ENCODE measurements at regions not wholly inside any gene's neighbourhood (a gene's known extent, or its start where the extent isn't known, plus 50 kb on each side); places are given as distances from the start of the nearest gene placed in this dataset.

DNA sequence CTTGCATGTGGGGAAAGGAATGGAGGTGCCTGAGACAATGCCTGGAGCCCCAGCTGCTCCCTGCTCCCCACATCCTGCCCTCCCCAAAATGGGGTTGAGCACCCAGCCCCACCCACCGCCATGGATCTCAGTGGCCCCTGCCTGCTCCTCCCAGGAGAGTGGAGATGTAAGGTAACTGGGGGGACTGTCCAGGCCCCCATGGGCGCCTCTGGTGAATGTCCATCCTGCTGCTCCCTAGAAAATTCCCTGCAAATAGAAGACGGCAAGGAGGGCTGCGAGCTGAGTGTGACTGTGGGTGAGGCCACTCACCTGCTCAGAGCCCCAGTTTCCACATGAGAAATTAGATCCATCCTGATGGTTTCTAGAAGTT, 101.6 kb downstream of the RAMP3 start:
- TF ChIP-seq, protein P1, sequence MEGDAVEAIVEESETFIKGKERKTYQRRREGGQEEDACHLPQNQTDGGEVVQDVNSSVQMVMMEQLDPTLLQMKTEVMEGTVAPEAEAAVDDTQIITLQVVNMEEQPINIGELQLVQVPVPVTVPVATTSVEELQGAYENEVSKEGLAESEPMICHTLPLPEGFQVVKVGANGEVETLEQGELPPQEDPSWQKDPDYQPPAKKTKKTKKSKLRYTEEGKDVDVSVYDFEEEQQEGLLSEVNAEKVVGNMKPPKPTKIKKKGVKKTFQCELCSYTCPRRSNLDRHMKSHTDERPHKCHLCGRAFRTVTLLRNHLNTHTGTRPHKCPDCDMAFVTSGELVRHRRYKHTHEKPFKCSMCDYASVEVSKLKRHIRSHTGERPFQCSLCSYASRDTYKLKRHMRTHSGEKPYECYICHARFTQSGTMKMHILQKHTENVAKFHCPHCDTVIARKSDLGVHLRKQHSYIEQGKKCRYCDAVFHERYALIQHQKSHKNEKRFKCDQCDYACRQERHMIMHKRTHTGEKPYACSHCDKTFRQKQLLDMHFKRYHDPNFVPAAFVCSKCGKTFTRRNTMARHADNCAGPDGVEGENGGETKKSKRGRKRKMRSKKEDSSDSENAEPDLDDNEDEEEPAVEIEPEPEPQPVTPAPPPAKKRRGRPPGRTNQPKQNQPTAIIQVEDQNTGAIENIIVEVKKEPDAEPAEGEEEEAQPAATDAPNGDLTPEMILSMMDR (IDR thresholded peaks at IDR 0.05): no peak
- TF ChIP-seq POLR2A (IDR thresholded peaks at IDR 0.05): no peak
- 91 to 92% methylated on average over 4 of the region's 4 CpGs for WGBS, 2 donors
- no peak overlapping the region for H3K4me3 ChIP-seq (replicated peaks in 1 of 3)

DNA sequence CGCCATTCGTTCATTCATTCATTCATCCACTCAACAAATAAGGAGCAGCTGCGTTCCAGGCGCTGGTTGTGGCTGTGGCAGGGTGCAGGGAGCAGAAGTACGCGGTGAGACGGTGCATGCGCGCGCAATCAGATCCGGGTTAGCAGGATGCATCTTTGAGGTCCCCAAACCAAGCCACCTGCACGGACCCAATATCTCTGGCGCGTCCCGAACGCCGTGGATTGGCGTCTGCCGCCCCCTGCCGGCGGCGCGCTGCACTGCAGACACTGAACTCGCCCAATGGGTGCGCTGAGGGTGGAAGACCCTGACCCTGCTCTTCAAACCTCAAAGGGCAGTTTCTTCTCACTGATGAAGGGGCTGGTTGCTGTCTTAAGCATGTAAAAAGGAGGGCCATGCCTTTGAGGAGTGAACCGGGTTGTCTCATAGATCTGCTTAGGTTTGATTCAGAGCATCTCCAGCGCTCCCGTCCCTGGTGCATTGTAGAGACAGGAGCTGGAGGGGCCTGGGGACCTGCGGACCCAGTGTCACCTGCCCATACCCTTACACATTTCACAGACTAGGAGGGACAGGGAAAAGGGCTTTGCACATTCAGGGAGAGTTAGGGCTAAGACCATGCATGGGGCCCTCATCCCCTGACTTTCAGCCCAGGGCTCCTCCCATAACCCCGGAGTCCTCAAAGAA, 102.5 kb downstream of the RAMP3 start:
- TF ChIP-seq POLR2A (IDR thresholded peaks at IDR 0.05): no peak
- TF ChIP-seq, protein P1 (IDR thresholded peaks at IDR 0.05): peak; percentile 71 to 98 (median 89)
- Histone ChIP-seq H3K27ac (no peak overlapping the region), H3K36me3 (no peaks in the 10 kb centered on the region), H3K4me1 (no peaks in the 10 kb centered on the region), H3K9me3 (no peaks in the 10 kb centered on the region), H3K27me3 (no peaks in the 10 kb centered on the region), H3K4me3 (replicated peaks in 1 of 3) (no peak overlapping the region)
- 14 to 22% methylated on average over 23 to 30 of the region's 30 CpGs for WGBS, 2 donors
- peak; percentile 36 to 52 for DNase-seq
- intact Hi-C loops (cut with DNase I): loop anchor here (5.0 kb wide), 1 partner anchor 103 kb away; the partner anchor contains the start of gene RAMP3

More for the DNA sequence above, 101.6 kb downstream of the RAMP3 start:
- no peaks in the 10 kb centered on the region for H3K36me3 ChIP-seq
- H3K9me3 ChIP-seq: no peaks in the 10 kb centered on the region
- intact Hi-C loops (cut with DNase I): no loop called here
- H3K27ac ChIP-seq: no peak overlapping the region
- H3K27me3 ChIP-seq: no peaks in the 10 kb centered on the region
- no peaks in the 10 kb centered on the region for H3K4me1 ChIP-seq
- DNase-seq: no peak

DNA sequence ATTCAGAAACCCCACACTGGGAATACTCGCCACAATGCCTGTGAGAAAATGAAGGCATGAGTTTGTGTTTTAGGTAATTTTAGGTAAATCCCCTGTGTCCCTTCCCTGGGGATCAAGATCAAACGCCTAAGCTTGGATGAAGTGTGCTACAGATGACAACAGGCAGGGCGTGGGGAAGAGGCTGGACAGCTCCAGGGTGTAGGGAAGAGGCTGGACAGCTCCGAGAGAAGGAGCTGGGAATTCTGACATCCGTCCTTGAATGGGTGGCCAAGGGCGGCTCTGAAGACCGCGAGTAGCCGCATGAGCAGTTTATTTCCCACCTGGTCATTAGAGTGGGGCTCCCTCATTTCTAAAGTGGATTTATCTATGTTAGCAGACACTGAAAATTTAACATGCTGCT, 109.7 kb downstream of the RAMP3 start:
- Histone ChIP-seq H3K27me3 (no peaks in the 10 kb centered on the region), H3K36me3 (no peaks in the 10 kb centered on the region), H3K9me3 (no peaks in the 10 kb centered on the region), H3K27ac (no peak overlapping the region), H3K4me3 (replicated peaks in 1 of 3) (no peak overlapping the region), H3K4me1 (no peaks in the 10 kb centered on the region)
- no peak for TF ChIP-seq POLR2A (IDR thresholded peaks at IDR 0.05)
- TF ChIP-seq, protein P1 (IDR thresholded peaks at IDR 0.05): no peak
- intact Hi-C loops (cut with DNase I): no loop called here
- DNase-seq: no peak
- 38 to 40% methylated on average over 9 of the region's 9 CpGs for WGBS, 2 donors

DNA sequence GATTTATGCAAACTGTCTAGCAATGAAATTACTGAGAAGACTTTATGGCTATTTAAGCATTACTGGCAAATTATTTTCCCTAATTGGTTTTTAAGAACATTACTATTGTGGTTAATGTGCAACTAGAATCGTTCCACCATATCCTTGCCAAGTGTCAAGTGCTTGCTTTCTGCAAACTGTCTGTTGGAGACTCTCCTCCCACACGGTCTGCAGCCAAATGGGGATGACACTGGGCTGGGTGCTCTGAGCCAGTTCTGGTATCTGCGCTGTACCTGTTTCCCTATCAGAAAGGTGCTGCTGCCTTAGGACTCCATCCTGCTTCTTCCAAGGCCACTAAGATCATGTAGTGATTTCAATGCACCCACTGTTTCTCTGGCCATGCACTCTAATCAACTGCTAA, 110.4 kb downstream of the RAMP3 start:
- Histone ChIP-seq H3K4me1 (no peaks in the 10 kb centered on the region), H3K9me3 (no peaks in the 10 kb centered on the region), H3K27ac (no peak overlapping the region), H3K4me3 (replicated peaks in 1 of 3) (no peak overlapping the region), H3K36me3 (no peaks in the 10 kb centered on the region), H3K27me3 (no peaks in the 10 kb centered on the region)
- intact Hi-C loops (cut with DNase I): no loop called here
- no peak for DNase-seq
- WGBS, 2 donors: 59 to 67% methylated on average over 3 of the region's 3 CpGs
- TF ChIP-seq, protein P1 (IDR thresholded peaks at IDR 0.05): no peak
- no peak for TF ChIP-seq POLR2A (IDR thresholded peaks at IDR 0.05)

DNA sequence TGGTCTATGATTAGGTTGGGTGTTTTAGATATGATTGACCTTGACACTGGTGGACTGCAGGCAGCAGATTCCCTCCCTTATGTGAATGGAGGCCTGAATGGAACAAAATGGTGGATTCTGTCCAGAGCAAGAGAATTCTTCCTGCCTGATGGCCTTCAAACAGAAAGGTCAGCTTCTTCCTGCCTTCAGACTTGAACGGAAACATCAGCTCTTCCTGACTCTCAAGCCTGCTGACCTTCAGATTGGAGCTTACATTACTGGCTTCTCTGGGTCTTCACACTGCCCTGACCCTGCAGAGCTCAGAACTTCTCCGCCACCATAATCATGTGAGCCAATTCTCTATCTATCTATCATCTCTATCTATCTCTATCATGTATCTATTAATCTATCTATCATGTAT, 111.6 kb downstream of the RAMP3 start:
- H3K9me3 ChIP-seq: no peaks in the 10 kb centered on the region
- TF ChIP-seq POLR2A (IDR thresholded peaks at IDR 0.05): no peak
- no peaks in the 10 kb centered on the region for H3K4me1 ChIP-seq
- no peak overlapping the region for H3K27ac ChIP-seq
- no peak overlapping the region for H3K4me3 ChIP-seq (replicated peaks in 1 of 3)
- intact Hi-C loops (cut with DNase I): no loop called here
- no peaks in the 10 kb centered on the region for H3K27me3 ChIP-seq
- DNase-seq: no peak
- H3K36me3 ChIP-seq: no peaks in the 10 kb centered on the region
- 93 to 95% methylated on average over 2 of the region's 2 CpGs for WGBS, 2 donors
